ENCODE measurements at regions not wholly inside any gene's neighbourhood (a gene's known extent, or its start where the extent isn't known, plus 50 kb on each side); places are given as distances from the start of the nearest gene placed in this dataset.
"Not testable (repeated sequence)": the region's sequence is repeated elsewhere in the genome, so short reads cannot be mapped to it uniquely, and the experiment has no call there.

DNA sequence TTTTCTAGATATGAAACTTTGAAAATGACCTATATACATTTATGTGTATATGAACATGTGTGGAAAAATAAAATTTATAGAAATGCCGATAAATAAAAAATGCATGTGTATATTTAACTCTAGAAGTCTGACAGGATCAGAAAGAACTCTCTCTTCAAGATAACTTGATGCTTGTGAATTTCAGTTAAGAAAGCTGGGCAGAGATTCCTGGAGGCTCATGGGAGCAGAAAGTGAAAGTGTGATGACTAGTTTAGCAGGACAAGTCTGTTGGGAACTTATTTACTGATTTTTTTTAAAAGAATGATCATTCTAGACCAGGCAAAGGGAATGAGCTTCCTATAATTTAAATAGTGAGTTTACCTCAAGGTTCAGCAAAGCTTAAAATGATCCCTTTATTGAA, 81.5 kb upstream of the KCNAB1 start:
- Histone ChIP-seq H3K9me2 (replicated peaks; ENCODE audit: insufficient read depth, low read length) (no peaks in the 10 kb centered on the region), H3K4me2 (ENCODE audit: low read depth, low read length) (no peak overlapping the region), H3K4me1 (ENCODE audit: low read length) (peaks cover 15% of the 10 kb centered on the region), H3K79me2 (ENCODE audit: low read length) (no peaks in the 10 kb centered on the region), H3K36me3 (replicated peaks; ENCODE audit: insufficient read depth, low read length) (no peaks in the 10 kb centered on the region), H3K9ac (ENCODE audit: low read length) (no peak overlapping the region), H3K9me3 (replicated peaks; ENCODE audit: insufficient read depth, low read length) (no peaks in the 10 kb centered on the region), H2AFZ (ENCODE audit: low read length) (no peak overlapping the region), H4K20me1 (ENCODE audit: insufficient read depth, low read length) (no peaks in the 10 kb centered on the region), H3F3A (ENCODE audit: insufficient read depth, low read length) (peaks cover 9% of the 10 kb centered on the region), H3K27me3 (replicated peaks; ENCODE audit: insufficient read depth, low read length) (no peaks in the 10 kb centered on the region), H3K27ac (ENCODE audit: low read length) (no peak overlapping the region), H3K4me3 (ENCODE audit: low read length) (no peak overlapping the region)
- DNase-seq: no peak
- TF ChIP-seq EZH2 (optimal IDR thresholded peaks at IDR 0.05; ENCODE audit: low read depth, low read length) (no peak), EZH2phosphoT487 (IDR thresholded peaks at IDR 0.05; ENCODE audit: low read length) (no peak)
- TF ChIP-seq, protein P1, sequence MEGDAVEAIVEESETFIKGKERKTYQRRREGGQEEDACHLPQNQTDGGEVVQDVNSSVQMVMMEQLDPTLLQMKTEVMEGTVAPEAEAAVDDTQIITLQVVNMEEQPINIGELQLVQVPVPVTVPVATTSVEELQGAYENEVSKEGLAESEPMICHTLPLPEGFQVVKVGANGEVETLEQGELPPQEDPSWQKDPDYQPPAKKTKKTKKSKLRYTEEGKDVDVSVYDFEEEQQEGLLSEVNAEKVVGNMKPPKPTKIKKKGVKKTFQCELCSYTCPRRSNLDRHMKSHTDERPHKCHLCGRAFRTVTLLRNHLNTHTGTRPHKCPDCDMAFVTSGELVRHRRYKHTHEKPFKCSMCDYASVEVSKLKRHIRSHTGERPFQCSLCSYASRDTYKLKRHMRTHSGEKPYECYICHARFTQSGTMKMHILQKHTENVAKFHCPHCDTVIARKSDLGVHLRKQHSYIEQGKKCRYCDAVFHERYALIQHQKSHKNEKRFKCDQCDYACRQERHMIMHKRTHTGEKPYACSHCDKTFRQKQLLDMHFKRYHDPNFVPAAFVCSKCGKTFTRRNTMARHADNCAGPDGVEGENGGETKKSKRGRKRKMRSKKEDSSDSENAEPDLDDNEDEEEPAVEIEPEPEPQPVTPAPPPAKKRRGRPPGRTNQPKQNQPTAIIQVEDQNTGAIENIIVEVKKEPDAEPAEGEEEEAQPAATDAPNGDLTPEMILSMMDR (IDR thresholded peaks at IDR 0.05; ENCODE audit: low read length): no peak

DNA sequence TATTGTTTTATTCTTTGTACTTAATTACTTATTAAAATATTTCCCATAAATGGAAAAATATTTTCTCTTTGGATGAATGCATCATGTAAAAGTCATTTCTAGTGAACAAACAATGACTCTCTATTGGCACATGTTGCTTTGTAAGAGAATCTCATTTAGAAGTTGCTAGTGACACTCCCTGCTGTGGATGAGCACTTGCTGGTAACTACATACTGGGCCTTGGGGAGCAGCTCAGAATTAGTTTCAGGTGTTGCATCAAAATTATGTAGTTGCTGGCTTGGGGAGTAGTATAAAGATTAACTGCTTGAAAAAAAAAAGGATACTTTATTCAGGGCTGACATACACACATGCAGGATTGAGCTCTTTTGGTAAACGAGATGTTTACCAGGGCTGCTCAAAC, 80.3 kb upstream of the KCNAB1 start:
- Histone ChIP-seq H3K4me2 (ENCODE audit: low read depth, low read length) (no peak overlapping the region), H3K9me2 (replicated peaks; ENCODE audit: insufficient read depth, low read length) (no peaks in the 10 kb centered on the region), H3K9me3 (replicated peaks; ENCODE audit: insufficient read depth, low read length) (no peaks in the 10 kb centered on the region), H3F3A (ENCODE audit: insufficient read depth, low read length) (peaks cover 9% of the 10 kb centered on the region), H2AFZ (ENCODE audit: low read length) (no peak overlapping the region), H3K4me3 (ENCODE audit: low read length) (no peak overlapping the region), H3K9ac (ENCODE audit: low read length) (no peak overlapping the region), H3K27ac (ENCODE audit: low read length) (no peak overlapping the region), H3K4me1 (ENCODE audit: low read length) (peaks cover 15% of the 10 kb centered on the region), H3K79me2 (ENCODE audit: low read length) (no peaks in the 10 kb centered on the region), H3K27me3 (replicated peaks; ENCODE audit: insufficient read depth, low read length) (no peaks in the 10 kb centered on the region), H3K36me3 (replicated peaks; ENCODE audit: insufficient read depth, low read length) (no peaks in the 10 kb centered on the region), H4K20me1 (ENCODE audit: insufficient read depth, low read length) (no peaks in the 10 kb centered on the region)
- TF ChIP-seq EZH2phosphoT487 (IDR thresholded peaks at IDR 0.05; ENCODE audit: low read length) (no peak), EZH2 (optimal IDR thresholded peaks at IDR 0.05; ENCODE audit: low read depth, low read length) (no peak)
- TF ChIP-seq, protein P1 (IDR thresholded peaks at IDR 0.05; ENCODE audit: low read length): no peak
- DNase-seq: no peak

DNA sequence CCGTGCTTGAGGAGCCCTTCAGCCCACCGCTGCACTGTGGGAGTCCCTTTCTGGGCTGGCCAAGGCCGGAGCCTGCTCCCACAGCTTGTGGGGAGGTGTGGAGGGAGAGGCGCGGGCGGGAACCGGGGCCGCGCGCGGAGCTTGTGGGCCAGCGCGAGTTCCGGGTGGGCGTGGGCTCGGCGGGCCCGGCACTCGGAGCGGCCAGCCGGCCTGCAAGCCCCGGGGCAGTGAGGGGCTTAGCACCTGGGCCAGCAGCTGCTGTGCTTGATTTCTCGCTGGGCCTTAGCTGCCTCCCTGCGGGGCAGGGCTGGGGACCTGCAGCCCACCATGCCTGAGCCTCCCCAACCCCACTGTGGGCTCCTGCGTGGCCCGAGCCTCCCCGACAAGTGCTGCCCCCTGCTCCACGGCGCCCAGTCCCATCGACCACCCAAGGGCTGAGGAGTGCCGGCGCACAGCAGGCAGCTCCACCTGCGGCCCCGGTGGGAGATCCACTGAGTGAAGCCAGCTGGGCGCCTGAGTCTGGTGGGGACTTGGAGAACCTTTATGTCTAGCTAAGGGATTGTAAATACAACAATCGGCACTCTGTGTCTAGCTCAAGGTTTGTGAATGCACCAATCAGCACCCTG, 79.0 kb upstream of the KCNAB1 start:
- peaks cover 11% of the 10 kb centered on the region for H3K4me1 ChIP-seq (ENCODE audit: low read length)
- H3K9me2 ChIP-seq (replicated peaks; ENCODE audit: insufficient read depth, low read length); H3K4me3 ChIP-seq (ENCODE audit: low read length); H3K27ac ChIP-seq (ENCODE audit: low read length); H3K36me3 ChIP-seq (replicated peaks; ENCODE audit: insufficient read depth, low read length); H3K27me3 ChIP-seq (replicated peaks; ENCODE audit: insufficient read depth, low read length); H2AFZ ChIP-seq (ENCODE audit: low read length); H4K20me1 ChIP-seq (ENCODE audit: insufficient read depth, low read length); H3K79me2 ChIP-seq (ENCODE audit: low read length); H3K9ac ChIP-seq (ENCODE audit: low read length); H3K9me3 ChIP-seq (replicated peaks; ENCODE audit: insufficient read depth, low read length); H3F3A ChIP-seq (ENCODE audit: insufficient read depth, low read length); DNase-seq; H3K4me2 ChIP-seq (ENCODE audit: low read depth, low read length): not testable (repeated sequence)

DNA sequence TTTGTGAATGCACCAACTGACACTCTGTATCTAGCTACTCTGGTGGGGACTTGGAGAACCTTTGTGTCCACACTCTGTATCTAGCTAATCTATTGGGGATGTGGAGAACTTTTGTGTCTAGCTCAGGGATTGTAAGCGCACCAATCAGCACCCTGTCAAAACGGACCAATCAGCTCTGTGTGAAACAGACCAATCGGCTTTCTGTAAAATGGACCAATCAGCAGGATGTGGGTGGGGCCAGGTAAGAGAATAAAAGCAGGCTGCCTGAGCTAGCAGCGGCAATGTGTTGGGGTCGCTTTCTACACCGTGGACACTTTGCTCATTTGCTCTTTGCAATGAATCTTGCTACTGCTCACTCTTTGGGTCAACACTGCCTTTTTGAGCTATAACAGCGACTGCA, 78.5 kb upstream of the KCNAB1 start:
- not testable (repeated sequence) for H3K4me1 ChIP-seq (ENCODE audit: low read length); H3K9ac ChIP-seq (ENCODE audit: low read length); H2AFZ ChIP-seq (ENCODE audit: low read length); H4K20me1 ChIP-seq (ENCODE audit: insufficient read depth, low read length); H3K4me3 ChIP-seq (ENCODE audit: low read length); H3K9me2 ChIP-seq (replicated peaks; ENCODE audit: insufficient read depth, low read length); H3K36me3 ChIP-seq (replicated peaks; ENCODE audit: insufficient read depth, low read length); DNase-seq; H3K27me3 ChIP-seq (replicated peaks; ENCODE audit: insufficient read depth, low read length); H3K9me3 ChIP-seq (replicated peaks; ENCODE audit: insufficient read depth, low read length); H3K27ac ChIP-seq (ENCODE audit: low read length); H3K4me2 ChIP-seq (ENCODE audit: low read depth, low read length); H3F3A ChIP-seq (ENCODE audit: insufficient read depth, low read length); H3K79me2 ChIP-seq (ENCODE audit: low read length)
